ENCODE measurements at regions not wholly inside any gene's neighbourhood (a gene's known extent, or its start where the extent isn't known, plus 50 kb on each side); places are given as distances from the start of the nearest gene placed in this dataset.

GRCh38 chr1:98467586-98467985, 193.9 kb upstream of the SNX7 start:
- FAIRE-seq (no peak), DNase-seq (ENCODE audit: low read depth in 1 of 2, low spot score in 1 of 2) (no peak), ATAC-seq (no peak)
- peak overlapping the region; percentile 37 to 80 for H3K27ac ChIP-seq
- H3K4me2 ChIP-seq, result peak overlapping the region; percentile 64
- WGBS (ENCODE audit: missing lambda C conversion rate), result 32% methylated on average over 4 of the region's 4 CpGs
- TF ChIP-seq, protein P1, sequence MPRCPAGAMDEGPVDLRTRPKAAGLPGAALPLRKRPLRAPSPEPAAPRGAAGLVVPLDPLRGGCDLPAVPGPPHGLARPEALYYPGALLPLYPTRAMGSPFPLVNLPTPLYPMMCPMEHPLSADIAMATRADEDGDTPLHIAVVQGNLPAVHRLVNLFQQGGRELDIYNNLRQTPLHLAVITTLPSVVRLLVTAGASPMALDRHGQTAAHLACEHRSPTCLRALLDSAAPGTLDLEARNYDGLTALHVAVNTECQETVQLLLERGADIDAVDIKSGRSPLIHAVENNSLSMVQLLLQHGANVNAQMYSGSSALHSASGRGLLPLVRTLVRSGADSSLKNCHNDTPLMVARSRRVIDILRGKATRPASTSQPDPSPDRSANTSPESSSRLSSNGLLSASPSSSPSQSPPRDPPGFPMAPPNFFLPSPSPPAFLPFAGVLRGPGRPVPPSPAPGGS (IDR thresholded peaks at IDR 0.05), result no peak
- TF ChIP-seq JUNB (IDR thresholded peaks at IDR 0.05) (no peak), CEBPB (IDR thresholded peaks at IDR 0.05) (no peak), FOSB (CRISPR knock-in tag; IDR thresholded peaks at IDR 0.05) (no peak), RARB (CRISPR knock-in tag; IDR thresholded peaks at IDR 0.05) (no peak), KDM1A (IDR thresholded peaks at IDR 0.05; ENCODE audit: low read depth) (no peak), HOXB5 (CRISPR knock-in tag; IDR thresholded peaks at IDR 0.05) (no peak), CHD2 (IDR thresholded peaks at IDR 0.05; ENCODE audit: low read length, partially characterized antibody) (no peak), MYC (IDR thresholded peaks at IDR 0.05; ENCODE audit: borderline replicate concordance, low read length) (no peak), RAD21 (conservative IDR thresholded peaks at IDR 0.05 in 1 of 2, IDR thresholded peaks at IDR 0.05 in 1 of 2) (no peak), HOXB13 (CRISPR knock-in tag; IDR thresholded peaks at IDR 0.05; ENCODE audit: low read depth) (no peak), ZC3H11A (IDR thresholded peaks at IDR 0.05) (no peak), FOSL2 (IDR thresholded peaks at IDR 0.05) (no peak), FOSL2 (CRISPR knock-in tag; IDR thresholded peaks at IDR 0.05) (no peak), ZNF302 (CRISPR knock-in tag; IDR thresholded peaks at IDR 0.05) (no peak), E2F6 (IDR thresholded peaks at IDR 0.05; ENCODE audit: borderline replicate concordance, low read depth) (no peak), EP300 (IDR thresholded peaks at IDR 0.05) (no peak), CBX8 (IDR thresholded peaks at IDR 0.05) (no peak), RCOR1 (IDR thresholded peaks at IDR 0.05; ENCODE audit: low read depth, low read length) (no peak), TP53 (CRISPR knock-in tag; IDR thresholded peaks at IDR 0.05) (no peak)
- TF ChIP-seq, protein P2, sequence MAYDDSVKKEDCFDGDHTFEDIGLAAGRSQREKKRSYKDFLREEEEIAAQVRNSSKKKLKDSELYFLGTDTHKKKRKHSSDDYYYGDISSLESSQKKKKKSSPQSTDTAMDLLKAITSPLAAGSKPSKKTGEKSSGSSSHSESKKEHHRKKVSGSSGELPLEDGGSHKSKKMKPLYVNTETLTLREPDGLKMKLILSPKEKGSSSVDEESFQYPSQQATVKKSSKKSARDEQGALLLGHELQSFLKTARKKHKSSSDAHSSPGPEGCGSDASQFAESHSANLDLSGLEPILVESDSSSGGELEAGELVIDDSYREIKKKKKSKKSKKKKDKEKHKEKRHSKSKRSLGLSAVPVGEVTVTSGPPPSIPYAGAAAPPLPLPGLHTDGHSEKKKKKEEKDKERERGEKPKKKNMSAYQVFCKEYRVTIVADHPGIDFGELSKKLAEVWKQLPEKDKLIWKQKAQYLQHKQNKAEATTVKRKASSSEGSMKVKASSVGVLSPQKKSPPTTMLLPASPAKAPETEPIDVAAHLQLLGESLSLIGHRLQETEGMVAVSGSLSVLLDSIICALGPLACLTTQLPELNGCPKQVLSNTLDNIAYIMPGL (CRISPR knock-in tag; IDR thresholded peaks at IDR 0.05; ENCODE audit: borderline replicate concordance), result no peak
- ChIA-PET POLR2A (interaction anchor here (1.2 kb wide), 1 partner anchor 194 kb away, joined by 3 read pairs; no protein-coding TSS in a partner anchor), CTCF (interaction anchor here (0.6 to 1.9 kb wide), 16 partner anchors 18 to 1499 kb away, joined by 3 to 16 read pairs (median 4); no protein-coding TSS in a partner anchor)
- peaks cover 16% of the 10 kb centered on the region; the same call in 2 of the 3 replicates for H3K4me1 ChIP-seq
- H3K4me3 ChIP-seq, result no peak overlapping the region
- no peaks in the 10 kb centered on the region for H3K9me3 ChIP-seq

- no peak for DNase-seq (ENCODE audit: low read depth in 1 of 2, low spot score in 1 of 2)
- H3K4me1 ChIP-seq, result peaks cover 16% of the 10 kb centered on the region; the same call in 2 of the 3 replicates
- peak overlapping the region; percentile 64; the same call in 1 of the 3 replicates for H3K4me2 ChIP-seq
- ATAC-seq, result no peak
- ChIA-PET POLR2A (no interaction called here), CTCF (interaction anchor here (0.7 to 1.9 kb wide), 8 partner anchors 21 to 1223 kb away, joined by 3 to 16 read pairs (median 4); no protein-coding TSS in a partner anchor)
- H3K9me3 ChIP-seq, result no peaks in the 10 kb centered on the region
- H3K27ac ChIP-seq, result peak overlapping the region; percentile 37 to 48; a peak in 3 of 6 replicates
- no peak overlapping the region for H3K4me3 ChIP-seq
- FAIRE-seq, result no peak
- TF ChIP-seq HEYL (CRISPR knock-in tag; IDR thresholded peaks at IDR 0.05), result no peak
- no peak for TF ChIP-seq CBX8 (IDR thresholded peaks at IDR 0.05)
- TF ChIP-seq HOXB13 (CRISPR knock-in tag; IDR thresholded peaks at IDR 0.05; ENCODE audit: low read depth), result no peak
- TF ChIP-seq ELK1 (IDR thresholded peaks at IDR 0.05; ENCODE audit: low read depth, low read length), result no peak
- TF ChIP-seq, protein P3, sequence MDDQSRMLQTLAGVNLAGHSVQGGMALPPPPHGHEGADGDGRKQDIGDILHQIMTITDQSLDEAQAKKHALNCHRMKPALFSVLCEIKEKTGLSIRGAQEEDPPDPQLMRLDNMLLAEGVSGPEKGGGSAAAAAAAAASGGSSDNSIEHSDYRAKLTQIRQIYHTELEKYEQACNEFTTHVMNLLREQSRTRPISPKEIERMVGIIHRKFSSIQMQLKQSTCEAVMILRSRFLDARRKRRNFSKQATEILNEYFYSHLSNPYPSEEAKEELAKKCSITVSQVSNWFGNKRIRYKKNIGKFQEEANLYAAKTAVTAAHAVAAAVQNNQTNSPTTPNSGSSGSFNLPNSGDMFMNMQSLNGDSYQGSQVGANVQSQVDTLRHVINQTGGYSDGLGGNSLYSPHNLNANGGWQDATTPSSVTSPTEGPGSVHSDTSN (IDR thresholded peaks at IDR 0.05), result no peak
- no peak for TF ChIP-seq HOXB5 (CRISPR knock-in tag; IDR thresholded peaks at IDR 0.05)
- no peak for TF ChIP-seq ZC3H11A (IDR thresholded peaks at IDR 0.05)
- no peak for TF ChIP-seq RCOR1 (IDR thresholded peaks at IDR 0.05; ENCODE audit: low read depth, low read length)
- TF ChIP-seq CEBPB (IDR thresholded peaks at IDR 0.05), result no peak
- no peak for TF ChIP-seq MAX (IDR thresholded peaks at IDR 0.05)
- TF ChIP-seq NR3C1 (IDR thresholded peaks at IDR 0.05), result no peak
- no peak for TF ChIP-seq POLR2A (IDR thresholded peaks at IDR 0.05; ENCODE audit: low read length)
- TF ChIP-seq EP300 (IDR thresholded peaks at IDR 0.05), result no peak
- TF ChIP-seq, protein P4, sequence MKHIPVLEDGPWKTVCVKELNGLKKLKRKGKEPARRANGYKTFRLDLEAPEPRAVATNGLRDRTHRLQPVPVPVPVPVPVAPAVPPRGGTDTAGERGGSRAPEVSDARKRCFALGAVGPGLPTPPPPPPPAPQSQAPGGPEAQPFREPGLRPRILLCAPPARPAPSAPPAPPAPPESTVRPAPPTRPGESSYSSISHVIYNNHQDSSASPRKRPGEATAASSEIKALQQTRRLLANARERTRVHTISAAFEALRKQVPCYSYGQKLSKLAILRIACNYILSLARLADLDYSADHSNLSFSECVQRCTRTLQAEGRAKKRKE (CRISPR knock-in tag; IDR thresholded peaks at IDR 0.05; ENCODE audit: low read depth), result no peak
- no peak for TF ChIP-seq E2F6 (IDR thresholded peaks at IDR 0.05; ENCODE audit: borderline replicate concordance, low read depth)
- no peak for TF ChIP-seq SMC3 (IDR thresholded peaks at IDR 0.05)
- TF ChIP-seq NFE2L2 (conservative IDR thresholded peaks at IDR 0.05; ENCODE audit: low read length), result no peak
Measured at GRCh38 chr1:98467122-98467521, 194.4 kb upstream of the SNX7 start.
